ENCODE measurements at regions not wholly inside any gene's neighbourhood (a gene's known extent, or its start where the extent isn't known, plus 50 kb on each side); places are given as distances from the start of the nearest gene placed in this dataset.

DNA sequence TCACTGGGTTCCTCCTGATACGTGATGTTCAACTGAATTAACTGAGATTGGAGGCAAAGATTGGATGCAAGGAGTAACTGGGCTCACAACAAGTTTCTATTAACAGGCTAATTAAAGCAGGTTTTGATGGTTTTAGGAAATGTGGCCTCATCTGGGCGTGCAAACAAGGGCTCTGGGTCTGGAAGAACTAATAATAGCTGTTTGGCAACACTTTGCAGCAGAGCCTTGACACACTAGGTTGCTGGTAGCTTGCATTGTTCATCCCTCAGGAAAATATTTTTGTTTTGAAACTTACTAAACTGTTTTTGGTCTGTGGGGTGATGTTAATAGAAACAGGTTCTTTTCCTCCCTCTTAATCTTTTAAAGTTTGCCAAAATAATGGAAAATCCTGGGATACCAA, 117.2 kb upstream of the CD93 start:
- DNase-seq: no peak

DNA sequence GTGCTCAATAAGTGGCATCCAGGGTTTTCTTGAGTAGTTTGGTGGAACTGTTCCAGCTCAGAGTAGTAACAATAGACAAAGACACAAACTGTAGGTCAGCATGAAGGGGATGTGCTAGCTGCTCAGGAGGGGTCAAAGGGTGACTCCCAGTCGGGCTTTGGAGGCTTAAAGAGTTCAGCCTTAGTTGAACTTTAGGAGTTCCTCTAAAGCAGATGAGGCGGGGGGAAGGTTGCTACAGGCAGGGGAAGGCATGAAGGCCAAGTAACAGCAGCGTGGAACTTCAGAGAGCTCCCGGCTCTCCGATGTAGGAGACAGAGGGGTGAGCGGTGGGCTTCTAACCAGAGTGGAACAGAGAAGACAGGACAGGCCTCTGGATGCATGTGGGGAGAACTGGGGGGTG, 115.5 kb upstream of the CD93 start:
- DNase-seq: no peak

DNA sequence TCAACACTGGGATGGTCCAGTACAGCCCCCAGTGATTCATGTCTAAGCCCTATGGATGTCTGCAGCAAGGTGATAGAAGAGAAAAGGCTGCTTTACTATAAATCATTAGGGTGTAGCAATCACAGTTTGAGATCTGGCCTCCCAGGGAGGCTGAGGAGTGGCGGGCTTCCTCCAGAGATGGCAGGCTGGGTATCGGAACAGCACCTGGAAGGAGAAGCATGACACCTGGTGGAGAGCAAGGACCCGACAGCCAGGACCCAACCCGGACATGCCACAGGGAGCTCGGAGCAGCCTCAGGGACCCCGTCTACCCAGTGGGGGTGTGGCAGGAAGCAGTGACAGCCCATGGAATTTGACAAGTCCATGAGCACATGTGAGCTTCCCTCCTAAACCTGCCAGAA, 114.8 kb upstream of the CD93 start:
- DNase-seq: peak; percentile 47

DNA sequence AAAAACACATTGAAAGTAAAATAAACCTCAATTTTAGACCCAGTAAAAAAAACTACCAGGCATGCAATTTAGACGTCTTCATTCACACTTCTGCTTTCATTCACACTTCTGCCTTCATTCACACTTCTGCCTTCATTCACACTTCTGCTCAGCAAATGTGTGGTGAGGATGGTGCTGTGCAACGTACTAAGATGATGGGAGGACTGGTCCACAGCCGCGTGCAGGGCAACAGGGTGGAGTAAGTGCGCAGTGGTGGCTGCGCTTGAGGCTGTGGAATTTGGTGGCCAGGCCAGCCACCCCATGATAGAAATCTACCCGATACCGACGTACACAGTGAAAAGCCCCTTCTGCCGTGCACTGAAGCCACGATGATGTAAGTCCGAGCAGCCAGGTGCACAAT, 114.3 kb upstream of the CD93 start:
- DNase-seq: no peak

DNA sequence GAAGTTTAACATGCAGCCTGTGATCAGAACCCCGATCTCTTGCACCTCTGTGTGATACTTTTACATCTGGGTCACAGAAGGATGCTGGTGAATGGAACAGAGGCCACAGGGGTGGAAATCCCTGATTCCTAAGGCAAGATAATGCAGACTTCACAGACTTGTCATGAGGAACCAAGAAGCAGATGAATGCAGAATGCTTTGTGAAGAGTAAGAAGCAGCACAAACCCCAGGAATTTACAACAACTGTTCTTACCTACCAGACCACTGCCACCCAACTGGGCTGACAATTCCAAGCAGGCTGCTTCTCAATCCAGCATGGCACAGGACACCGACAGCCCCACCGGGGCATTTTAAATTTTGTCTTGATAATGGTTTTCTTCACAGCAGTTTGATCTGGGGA, 113.2 kb upstream of the CD93 start:
- DNase-seq: no peak

DNA sequence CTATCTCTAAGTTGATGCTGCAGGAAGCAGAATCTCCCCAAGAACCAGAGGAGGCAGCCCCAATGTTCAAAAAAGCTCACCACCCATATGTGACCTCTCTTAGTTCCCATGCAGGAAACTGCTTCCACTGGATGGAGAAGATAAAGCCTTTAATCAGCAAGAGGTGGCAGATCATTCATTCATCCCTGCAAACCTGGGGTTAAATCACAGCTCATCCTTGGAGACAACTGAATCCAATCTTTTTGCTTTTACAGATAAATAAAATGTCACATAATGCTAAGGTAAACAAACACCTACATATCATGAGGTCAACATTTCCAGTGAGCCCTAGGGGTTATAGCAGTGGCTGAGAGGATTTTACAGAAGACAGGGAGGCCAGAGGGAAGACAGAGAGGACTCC, 112.7 kb upstream of the CD93 start:
- DNase-seq: no peak

DNA sequence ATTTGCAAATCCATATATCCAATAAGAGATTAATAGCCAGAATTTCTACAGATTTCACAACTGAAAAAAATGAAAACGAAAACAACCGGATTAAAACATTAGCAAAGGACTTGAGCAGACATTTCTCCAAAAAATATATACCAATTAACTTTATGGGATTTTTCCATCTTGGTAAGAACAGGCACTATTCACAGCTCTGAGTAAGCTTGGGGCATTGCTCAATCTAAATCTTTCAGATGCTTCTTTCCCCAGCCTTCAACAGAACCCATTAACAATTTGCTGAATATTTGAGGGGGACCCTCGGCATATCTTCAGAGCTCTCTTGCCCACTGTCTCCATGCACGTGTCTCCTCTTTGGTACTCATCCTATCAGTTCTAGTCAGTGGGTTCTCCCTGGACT, 111.7 kb upstream of the CD93 start:
- no peak for DNase-seq

DNA sequence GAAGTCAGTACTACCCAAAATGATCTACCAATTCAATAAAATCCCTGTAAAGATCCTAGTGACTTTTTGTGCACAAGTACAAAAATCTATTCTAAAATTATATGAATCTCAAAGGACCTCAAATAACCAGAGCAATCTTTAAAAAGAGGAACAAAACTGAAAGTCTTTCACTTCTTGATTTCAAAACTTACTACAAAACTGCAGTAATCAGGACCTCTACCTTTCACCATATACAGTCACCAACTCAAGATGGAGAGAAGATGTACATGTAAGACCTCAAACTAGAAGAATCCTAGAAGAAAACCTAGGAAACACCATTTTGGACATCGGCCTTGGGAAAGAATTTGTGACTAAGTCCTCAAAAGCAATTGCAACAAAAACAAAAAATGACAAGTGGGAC, 109.5 kb upstream of the CD93 start:
- no peak for DNase-seq

DNA sequence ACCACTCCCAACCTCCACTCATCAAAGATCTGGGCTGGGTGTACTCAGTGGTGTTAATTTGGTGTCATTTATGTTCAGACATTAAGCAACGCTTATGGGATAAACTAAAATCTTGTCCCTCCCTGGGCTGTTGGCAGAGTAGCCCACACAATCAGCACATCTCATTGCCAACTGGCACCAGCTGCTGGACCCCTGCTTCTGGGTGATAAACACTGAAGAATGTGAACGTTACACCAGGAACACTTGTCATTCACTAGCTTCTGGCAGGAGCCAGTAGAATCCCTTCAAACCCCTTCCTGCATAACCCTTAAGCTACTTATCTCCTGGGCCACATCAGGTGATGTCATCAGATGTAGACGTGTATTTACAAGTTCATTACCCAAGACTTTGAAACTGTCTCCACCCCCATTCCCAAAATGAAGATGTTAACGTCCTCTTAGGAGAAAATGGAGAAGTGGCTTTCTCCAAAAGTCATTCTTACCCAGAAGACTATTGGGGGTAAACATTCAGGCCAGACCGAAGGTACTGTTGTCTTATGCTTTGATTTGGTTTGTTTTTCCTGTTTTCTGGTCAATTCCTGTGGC, 107.8 kb upstream of the CD93 start:
- no peak for DNase-seq

DNA sequence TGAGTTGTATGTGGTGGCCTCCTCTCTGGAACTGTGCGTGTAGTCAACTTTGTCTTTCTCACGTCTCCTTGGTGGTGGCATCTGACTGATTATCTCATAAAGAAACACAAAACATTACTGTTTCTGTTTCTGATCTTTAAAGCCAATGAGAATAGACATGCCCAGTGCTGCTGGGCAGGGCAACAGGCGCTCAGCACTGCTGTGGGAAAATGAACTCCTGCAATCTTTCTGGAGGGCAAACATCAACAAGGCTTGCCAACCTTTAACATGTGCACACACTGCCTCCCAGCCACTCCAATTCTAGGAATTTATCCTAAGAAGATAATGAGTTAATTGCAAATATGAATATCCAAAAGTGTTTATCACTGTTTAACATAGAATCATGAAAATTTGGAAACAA, 106.3 kb upstream of the CD93 start:
- no peak for DNase-seq

DNA sequence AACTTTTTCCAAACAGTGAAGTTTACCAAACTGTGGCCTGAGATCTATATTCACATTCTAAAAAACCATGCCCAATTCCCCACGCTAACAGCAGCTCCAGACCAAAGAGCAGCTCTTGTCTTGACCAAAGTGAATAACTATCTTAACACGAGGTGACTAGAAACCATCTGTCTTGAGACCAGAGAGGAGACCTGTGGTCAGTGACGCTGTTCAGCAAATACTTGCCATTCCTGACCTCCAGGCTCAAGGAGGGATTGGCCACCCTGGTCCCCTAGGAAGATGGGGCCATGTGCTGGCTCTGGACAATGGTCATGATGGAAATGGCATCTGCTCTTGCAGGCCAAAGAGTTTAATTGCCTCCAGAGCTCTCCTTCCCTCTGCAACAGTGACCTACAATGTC, 104.4 kb upstream of the CD93 start:
- no peak for DNase-seq

DNA sequence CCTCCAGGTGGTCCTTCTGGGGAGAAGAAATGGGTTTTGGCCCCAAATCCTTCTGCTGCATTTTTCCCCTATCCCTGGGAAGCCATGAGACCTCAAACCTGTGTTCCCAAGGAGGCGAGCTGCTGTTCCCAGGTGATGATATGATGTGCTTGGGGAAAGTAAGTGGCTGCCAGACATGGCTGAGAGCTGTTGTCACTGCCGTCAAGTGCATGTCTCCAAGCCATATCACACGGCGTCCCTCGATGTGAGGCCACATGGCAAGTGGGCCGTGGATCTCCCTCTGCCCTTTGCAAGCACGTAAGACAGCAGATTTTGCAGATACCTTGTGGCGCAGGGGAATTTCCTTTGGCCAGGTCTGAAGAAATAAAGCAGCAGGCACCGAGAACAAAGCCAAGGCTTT, 103.7 kb upstream of the CD93 start:
- no peak for DNase-seq

DNA sequence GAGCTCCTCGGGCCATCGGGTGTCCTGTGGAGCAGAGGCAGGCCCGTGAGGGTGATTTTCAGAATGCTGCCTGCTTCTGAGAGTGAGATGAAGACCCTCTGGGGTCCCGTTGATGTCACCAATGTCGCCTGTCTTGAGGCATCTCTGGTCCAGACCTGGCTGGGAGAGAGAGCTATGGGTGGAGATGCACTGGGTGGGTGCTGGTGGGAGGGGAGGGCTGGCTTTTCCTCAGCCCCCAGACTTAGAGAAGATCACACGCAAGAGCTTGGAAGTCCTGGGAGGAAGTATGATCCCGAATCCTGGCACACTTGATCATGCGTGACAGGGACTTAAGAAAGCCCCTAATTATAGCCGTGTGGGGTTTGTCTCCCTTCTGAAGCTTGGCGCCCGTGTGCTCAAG, 103.2 kb upstream of the CD93 start:
- DNase-seq: no peak

DNA sequence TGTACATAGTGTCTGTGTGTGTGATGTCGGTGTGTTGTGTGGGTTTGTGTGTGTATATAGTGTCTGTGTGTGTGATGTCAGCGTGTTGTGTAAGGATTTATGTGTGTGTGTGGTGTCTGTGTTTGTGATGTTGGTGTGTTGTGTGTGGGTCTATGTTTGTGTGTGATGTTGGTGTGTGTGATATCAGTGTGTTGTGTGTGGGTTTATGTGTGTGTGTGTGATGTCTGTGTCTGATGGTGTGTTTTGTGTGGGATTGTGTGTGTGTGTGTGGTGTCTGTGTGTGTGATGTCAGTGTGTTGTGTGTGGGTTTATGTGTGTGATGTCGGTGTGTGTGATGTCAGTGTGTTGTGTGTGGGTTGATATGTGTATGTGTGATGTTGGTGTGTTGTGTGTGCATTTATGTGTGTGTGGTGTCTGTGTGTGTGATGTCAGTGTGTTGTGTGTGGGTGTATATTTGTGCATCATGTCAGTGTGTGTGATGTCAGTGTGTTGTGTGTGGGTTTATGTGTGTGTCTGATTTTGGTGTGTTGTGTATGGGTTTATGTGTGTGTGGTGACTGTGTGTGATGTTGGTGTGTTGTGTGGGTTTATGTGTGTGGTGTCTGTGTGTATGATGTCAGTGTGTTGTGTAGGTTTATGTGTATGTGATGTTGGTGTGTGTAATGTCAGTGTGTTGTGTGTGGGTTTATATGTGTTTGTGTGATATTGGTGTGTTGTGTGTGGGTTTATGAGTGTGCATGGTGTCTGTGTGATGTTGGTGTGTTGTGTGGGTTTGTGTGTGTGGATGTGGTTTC, 102.4 kb upstream of the CD93 start:
- no peak for DNase-seq

DNA sequence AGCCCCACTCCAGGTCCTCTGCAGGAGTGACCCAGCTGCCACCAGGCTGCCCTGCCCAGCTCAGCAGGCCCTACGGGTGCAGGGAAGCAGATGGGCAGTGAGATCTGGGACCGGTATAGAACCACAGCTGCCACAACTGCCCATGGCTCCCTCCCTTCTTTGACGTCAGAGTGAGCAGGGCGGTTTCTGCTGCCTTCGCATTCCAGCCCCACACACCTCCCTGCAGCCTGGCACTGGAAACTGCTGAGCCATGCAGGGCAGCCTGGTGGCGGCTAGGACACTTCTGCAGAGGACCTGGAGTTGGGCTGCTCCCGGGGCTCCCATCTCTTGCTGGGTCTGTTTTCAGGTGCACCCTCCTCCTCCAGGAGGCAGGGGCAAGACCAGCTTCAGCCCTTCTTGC, 101.6 kb upstream of the CD93 start:
- no peak for DNase-seq

DNA sequence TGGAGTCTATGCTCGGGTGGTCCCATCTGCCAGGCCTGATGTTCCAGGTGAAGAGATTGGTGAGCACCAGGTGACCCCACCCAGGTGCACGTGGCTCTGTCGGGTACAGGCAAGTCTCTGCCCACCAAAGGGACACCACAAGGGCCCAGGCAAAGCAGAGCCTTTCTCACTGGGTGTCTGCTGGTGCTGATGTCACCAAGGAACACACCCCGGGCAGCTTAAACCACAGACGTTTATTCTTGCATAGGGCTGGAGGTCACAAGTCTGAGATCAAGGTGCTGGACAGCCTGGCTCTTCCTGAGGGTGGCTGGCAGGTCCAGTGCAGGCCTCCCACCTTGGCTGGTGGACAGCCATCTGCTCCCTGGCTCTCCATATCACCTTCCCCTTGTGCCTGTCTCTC, 100.7 kb upstream of the CD93 start:
- DNase-seq: no peak

DNA sequence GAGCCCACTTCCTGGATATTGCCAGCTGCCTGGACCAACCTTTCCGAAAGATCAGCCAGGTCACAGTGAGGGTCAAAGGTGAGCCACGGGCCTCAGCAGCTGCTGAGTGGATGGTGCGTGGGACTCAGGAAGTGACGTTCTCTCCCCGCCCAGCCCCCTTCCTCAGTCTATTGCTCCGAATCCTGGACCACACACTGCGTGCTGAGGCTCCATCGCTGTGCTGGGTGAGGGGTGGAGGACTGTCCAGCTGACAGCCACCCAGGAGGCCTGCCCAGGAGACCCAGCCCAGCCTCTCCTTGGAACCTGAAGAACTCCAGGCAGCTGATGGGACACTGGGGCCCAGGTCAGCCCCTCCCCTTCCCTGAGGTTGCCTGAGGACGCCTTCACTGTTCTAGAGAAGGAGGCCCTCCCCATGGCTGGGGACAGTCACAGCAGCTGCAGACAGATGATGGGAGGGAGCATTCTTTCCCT, 94.4 kb upstream of the CD93 start:
- DNase-seq: no peak

DNA sequence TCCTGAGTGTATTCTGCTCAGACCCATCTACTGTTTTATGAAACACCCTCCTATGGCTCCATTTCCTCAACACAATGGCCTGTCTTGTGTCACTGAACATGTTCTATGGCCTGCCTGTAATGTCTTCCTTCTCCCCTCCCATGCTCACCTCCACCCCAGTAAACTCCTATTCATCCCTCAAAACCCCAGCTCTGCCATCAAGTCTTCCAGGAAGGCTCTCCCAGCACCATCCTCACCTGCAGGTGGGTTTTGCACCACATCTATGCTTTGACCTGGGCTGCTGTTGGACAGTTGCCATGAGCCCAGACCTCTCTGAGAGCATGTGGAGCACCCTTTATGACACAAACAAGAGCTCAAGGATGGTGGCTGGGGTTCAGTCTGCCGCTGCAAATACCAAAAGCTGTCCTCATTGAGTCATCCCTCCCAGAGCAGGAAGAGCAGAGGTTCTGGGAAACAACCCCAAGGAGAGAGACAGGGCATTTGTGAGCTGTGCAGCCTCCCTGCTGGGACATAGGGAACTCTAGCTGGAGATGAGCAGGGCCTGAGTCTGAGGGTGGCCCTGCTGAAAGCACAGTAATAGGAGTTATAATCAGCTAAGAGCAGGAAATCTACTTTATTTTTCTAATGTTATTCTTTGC, 93.8 kb upstream of the CD93 start:
- peak; percentile 43 for DNase-seq

DNA sequence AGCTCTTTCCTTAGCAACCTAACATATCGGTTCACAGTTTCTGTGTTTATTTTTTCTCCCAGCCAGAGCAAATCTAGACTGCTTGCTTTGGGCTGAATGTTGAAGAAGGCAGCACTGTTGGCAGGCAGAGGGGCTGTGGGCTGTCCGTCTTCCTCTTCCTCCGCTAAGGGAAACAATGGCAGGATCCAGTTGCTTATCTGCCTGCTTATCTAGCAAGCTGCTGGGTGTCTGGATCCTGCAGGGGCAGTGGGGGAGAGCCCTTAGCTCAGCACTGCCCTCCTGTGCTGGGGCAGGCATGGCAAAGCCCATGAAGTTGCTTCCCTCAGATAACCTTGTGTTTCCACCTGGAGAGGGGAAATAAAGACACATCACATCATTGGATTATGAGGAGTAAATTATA, 92.7 kb upstream of the CD93 start:
- DNase-seq: no peak

DNA sequence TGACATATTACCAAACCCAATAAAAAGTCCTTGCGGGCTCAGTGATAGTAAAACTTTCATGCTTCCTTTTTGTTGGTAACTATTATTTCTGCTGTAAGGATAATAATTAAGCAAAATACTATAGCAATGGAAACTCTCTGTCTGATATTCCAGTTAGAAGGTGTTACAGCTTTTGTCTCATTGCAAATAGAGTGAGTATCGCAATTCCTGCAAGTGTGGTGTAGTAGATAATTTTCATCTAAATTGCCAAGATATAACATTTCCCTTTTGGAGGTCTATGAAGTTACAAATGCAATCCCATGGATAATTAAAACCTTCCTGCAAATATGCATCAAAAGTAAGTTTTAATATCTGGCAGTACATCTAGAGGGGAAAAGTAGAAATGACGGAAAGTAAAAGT, 88.7 kb upstream of the CD93 start:
- DNase-seq: no peak

DNA sequence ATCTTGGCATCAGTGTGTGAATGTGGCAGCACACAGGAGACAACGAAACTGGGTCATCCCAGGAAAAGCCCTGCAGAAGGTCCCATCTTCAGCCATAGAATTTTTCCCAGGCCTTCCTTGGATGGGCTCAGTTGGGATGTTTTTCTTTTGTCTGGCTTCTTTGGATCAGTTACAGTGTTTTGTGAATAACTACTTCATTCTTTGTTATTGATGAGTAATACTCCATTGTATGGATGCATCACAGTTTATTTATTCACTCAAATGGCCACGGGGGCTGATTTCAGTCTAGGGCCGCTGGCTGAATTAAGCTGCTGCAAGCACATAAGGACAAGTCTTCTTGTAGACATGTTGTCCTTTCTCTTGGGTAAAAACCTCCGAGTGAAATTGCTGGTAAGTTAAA, 81.3 kb upstream of the CD93 start:
- no peak for DNase-seq

DNA sequence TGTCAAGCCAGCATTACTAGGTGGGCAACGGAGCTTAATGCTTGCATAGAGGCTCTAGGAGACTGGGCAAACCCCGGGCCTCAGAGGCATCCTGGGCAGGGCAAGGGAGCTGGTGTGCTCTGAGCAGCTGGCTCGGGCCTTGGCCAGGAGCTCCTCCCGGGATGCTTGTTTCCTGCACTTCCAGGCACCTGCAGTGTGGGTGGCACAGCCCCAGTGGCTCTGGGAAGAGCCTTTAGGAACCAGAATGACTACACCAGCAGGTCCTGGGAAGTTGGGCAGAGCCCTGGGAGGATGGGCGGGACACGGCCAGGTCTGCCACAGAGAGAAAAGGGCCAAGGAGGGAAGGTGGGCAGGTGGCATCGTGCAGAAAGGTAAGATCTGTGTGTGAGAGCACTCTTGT, 80.4 kb upstream of the CD93 start:
- DNase-seq: no peak

DNA sequence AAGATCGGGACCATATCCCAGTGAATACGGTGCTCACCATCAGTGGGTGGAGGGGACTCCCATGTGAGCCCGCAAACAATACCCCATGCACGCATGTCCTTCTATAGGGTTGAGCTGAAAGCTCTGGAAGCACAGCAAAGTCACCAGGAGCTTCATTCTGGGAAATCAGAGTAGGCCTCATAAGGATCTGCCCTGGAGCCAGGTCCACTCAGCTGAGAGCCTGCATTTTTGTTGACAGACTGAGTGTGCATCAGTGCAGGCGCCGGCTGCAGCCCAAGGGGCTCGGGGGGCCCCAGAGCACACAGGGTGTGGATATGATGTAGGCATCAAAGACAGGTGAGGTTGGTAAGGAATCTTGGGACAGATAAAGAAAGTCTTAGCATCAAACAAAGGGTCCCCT, 79.8 kb upstream of the CD93 start:
- no peak for DNase-seq

DNA sequence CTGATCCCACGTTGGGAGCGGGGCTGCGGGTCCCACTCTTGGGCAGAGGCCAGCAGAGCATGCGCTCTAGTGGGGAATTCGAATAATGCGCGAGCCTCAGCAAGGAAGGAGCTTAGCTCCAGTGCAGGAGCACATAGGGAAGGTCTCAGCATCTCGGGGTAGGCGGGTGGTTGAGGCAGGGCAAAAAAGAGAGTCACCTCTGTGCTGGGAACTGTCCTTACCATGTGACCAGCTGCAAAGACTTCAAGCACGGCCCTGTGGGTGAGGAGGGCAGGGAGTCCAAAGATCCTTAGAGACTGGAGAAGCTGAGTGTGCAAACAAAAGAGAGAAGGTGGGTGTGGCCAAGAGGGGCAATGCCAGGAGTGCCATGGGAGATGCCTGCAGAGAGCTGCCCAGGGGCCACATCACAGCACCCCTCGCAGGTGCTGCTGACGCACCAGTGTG, 79.2 kb upstream of the CD93 start:
- no peak for DNase-seq
